Prostate gland (tissue), 2 donors: ENCODE measurements at regions not wholly inside any gene's neighbourhood (a gene's known extent, or its start where the extent isn't known, plus 50 kb on each side); places are given as distances from the start of the nearest gene placed in this dataset.

Experiments
- CTCF ChIP-seq, 4 experiments: fragments of 200-600 bp in 2 of 4; fragments of 450-650 bp in 2 of 4; sonication (generic) in 2 of 4; IDR thresholded peaks; 1 replicate in 3 of 4; 2 replicates in 1 of 4; pipeline ENCODE4 v1.5.1; 2016 to 2019; ENCODE audit warnings: antibody characterized with exemption in 4 of 4, mild to moderate bottlenecking in 2 of 4, moderate library complexity in 2 of 4
- POLR2A ChIP-seq: fragments of 450-650 bp; IDR thresholded peaks from one replicate; pipeline ENCODE4 v1.6.1; 2016; ENCODE audit warnings: antibody characterized with exemption, mild to moderate bottlenecking

- TF ChIP-seq CTCF (IDR thresholded peaks at IDR 0.05) (no peak), POLR2A (no peak)
Measured at GRCh38 chr2:133824869-133825268, 256.6 kb upstream of the NCKAP5 start.
